ENCODE measurements at regions not wholly inside any gene's neighbourhood (a gene's known extent, or its start where the extent isn't known, plus 50 kb on each side); places are given as distances from the start of the nearest gene placed in this dataset.
"Not testable (repeated sequence)": the region's sequence is repeated elsewhere in the genome, so short reads cannot be mapped to it uniquely, and the experiment has no call there.

DNA sequence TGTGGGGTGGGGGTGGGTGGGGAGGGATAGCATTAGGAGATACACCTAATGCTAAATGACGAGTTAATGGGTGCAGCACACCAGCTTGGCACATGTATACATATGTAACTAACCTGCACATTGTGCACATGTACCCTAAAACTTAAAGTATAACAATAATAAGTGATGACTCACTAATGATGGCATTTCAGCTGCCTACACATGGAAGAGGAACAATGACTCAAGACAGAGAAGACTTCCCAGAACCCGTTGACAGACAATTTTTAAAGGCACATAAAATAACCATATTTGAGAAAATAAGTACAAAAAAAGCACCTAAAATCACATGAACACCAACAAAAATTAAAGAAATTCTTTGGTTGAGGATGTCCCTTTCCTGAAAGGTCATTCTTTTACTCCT, 107.3 kb downstream of the FANCF start:
- H3K36me3 Mint-ChIP-seq, H3K9me3 Mint-ChIP-seq, H3K27ac Mint-ChIP-seq, H3K4me3 Mint-ChIP-seq, H3K27me3 Mint-ChIP-seq, H3K4me1 Mint-ChIP-seq: not testable (repeated sequence)

DNA sequence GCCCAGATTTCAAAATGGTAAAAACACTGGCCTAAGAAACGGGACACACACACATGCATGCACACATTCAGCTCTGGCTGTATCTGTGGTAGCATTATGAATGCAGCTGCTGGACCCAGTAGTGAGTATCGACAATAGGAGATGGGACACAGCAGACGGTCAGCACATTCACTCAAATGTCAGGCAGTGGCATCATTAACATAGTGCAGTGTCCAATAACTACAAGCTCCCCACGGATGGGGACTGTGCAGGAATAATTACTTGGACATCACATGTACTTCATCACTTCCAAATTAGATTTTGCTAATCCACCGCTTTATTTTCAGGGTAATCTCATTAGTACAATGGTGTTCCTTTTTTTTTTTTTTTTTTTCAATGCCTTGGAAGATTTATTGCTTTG, 109.5 kb downstream of the FANCF start:
- no peaks in the 10 kb centered on the region for H3K36me3 Mint-ChIP-seq
- H3K27ac Mint-ChIP-seq, result no peak overlapping the region
- no peaks in the 10 kb centered on the region for H3K9me3 Mint-ChIP-seq
- H3K27me3 Mint-ChIP-seq, result peaks cover 14% of the 10 kb centered on the region
- no peak overlapping the region for H3K4me3 Mint-ChIP-seq
- H3K4me1 Mint-ChIP-seq, result no peaks in the 10 kb centered on the region

DNA sequence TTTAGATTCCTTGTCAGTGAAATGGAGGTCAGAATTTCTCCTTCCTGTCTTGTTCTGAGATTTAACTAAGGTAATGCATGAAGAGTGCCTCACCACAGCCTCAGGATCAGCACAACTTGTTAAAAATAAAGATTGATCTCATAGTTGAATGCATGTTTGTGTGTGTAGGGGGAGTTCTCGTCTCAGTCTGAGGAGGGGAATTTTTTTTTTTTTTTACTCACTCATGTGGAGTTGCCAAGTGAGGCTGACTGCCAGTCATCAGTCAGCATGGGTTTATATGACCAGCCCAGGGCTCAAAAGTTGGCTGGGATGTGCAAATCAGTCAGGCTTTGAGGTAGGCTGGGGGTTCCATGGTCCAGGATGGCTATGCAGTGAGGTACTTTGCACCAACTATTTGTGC, 113.2 kb downstream of the FANCF start:
- no peaks in the 10 kb centered on the region for H3K9me3 Mint-ChIP-seq
- H3K27me3 Mint-ChIP-seq, result peaks cover 20% of the 10 kb centered on the region
- no peak overlapping the region for H3K27ac Mint-ChIP-seq
- no peak overlapping the region for H3K4me3 Mint-ChIP-seq
- H3K4me1 Mint-ChIP-seq, result no peaks in the 10 kb centered on the region
- no peaks in the 10 kb centered on the region for H3K36me3 Mint-ChIP-seq

DNA sequence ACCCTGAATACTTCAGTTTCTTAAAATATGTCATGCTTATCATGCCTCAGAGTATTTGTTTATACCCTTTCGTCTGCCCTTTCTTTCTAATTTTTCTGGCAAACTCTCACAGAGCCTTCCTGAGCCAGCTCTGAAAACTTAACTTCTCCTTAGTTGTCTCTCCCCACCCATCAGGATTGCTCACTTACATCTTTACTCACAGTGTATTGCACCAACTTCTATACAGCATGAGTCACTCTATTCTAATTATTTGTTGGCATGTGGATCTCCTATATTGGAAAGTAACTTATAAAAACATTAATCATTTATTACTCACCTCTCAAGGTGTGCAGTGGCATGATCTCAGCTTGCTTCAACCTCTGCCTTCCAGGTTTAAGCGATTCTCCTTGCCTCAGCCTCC, 114.9 kb downstream of the FANCF start:
- Mint-ChIP-seq H3K27ac (no peak overlapping the region), H3K4me1 (no peaks in the 10 kb centered on the region), H3K4me3 (no peak overlapping the region), H3K36me3 (no peaks in the 10 kb centered on the region), H3K9me3 (no peaks in the 10 kb centered on the region), H3K27me3 (peaks cover 20% of the 10 kb centered on the region)

DNA sequence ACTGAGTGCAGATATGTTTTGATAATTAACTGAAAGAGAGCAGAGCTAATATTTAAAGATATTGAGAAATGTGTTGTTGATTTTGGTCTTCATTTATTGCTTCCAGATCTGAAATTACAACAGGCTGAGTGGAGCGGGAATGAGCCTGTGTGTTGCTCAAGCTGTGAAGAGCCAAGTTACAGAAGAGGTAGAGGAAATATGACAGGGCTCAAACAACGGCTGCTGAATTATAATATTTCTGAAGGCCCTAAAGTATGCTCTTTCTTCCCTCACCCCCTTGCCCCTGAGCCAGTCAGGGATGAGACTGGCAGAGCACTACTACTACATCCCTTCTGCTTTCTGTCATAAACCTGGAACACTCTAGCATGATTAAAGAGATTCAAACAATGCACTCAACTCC, 115.6 kb downstream of the FANCF start:
- Mint-ChIP-seq H3K4me3 (no peak overlapping the region), H3K27ac (no peak overlapping the region), H3K4me1 (no peaks in the 10 kb centered on the region), H3K36me3 (no peaks in the 10 kb centered on the region), H3K27me3 (peaks cover 20% of the 10 kb centered on the region), H3K9me3 (no peaks in the 10 kb centered on the region)

DNA sequence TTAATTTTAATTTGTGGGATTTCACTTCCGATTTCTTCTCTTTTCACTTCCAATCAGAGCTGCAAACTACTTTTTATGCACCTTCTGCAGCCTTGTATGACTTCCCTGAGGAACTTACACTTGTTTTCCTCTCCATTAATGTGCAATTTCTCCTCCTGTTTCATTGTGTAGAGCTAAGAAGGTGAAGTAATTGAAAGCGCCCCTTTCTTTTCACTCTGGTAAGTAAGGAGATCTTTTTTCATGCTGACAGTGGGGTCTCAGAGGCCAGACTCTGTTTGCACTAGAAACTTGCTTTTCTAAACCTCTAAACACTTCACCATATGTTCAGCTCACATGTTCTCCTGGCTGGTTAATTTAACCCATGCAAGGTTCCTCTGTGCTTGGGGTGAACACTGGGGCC, 117.0 kb downstream of the FANCF start:
- no peaks in the 10 kb centered on the region for H3K4me1 Mint-ChIP-seq
- H3K27ac Mint-ChIP-seq, result no peak overlapping the region
- no peaks in the 10 kb centered on the region for H3K9me3 Mint-ChIP-seq
- no peak overlapping the region for H3K4me3 Mint-ChIP-seq
- no peaks in the 10 kb centered on the region for H3K36me3 Mint-ChIP-seq
- peaks cover 14% of the 10 kb centered on the region for H3K27me3 Mint-ChIP-seq

DNA sequence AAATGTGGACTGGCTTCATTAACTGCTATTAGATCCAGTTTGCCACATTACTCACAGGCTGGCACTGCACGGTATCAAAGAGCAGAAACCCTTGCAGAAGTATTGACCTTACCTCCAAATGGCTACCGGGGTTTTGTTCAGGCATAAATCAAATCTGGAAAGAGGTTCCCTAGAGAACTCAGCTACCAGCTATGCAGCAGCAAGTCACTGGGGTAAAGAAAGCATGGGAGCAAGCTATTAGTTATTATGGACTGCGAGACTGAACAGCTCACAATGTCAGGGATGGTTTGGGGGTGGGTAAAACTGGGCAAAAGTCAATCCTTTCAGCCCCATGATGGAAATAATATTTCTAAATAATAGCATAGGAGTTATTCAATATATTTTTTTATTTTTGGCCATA, 128.1 kb downstream of the FANCF start:
- no peaks in the 10 kb centered on the region for H3K27me3 Mint-ChIP-seq
- H3K9me3 Mint-ChIP-seq, result no peaks in the 10 kb centered on the region
- no peak overlapping the region for H3K4me3 Mint-ChIP-seq
- no peak overlapping the region for H3K27ac Mint-ChIP-seq
- no peaks in the 10 kb centered on the region for H3K36me3 Mint-ChIP-seq
- no peaks in the 10 kb centered on the region for H3K4me1 Mint-ChIP-seq

DNA sequence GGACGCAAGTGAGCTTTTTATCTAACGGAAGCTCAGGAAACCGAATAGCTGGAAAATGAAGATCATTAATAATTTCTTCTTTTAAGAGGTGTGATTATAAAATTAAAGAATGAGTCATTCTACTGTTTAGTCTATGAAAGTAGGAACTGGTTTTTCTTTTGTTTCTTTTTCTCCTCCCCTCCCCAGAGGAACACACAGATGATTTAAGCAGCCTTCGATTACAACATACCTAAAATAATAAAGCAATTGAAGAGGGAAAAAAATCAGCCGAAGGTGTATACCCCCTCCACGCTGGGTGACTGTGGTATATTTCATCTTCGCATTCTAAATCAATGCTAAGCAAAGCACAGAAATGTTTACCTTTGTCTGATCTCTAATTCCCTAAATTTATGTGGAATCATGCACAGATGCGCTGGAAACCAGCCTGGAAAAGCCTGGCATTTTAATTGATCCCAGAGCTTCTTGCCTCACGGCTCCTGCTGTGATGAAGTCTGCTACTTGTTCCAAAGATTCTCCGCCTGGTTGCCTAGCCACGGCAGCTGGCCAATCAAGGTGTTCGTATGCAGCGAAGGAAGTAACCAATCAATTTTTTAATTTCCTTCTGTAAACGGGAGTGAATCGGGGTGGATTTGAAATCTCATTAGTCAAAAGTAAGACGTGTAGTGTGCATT, 133.9 kb downstream of the FANCF start:
- Mint-ChIP-seq H3K4me1 (no peaks in the 10 kb centered on the region), H3K9me3 (no peaks in the 10 kb centered on the region), H3K4me3 (no peak overlapping the region), H3K36me3 (no peaks in the 10 kb centered on the region), H3K27ac (no peak overlapping the region), H3K27me3 (peaks cover 7% of the 10 kb centered on the region)

DNA sequence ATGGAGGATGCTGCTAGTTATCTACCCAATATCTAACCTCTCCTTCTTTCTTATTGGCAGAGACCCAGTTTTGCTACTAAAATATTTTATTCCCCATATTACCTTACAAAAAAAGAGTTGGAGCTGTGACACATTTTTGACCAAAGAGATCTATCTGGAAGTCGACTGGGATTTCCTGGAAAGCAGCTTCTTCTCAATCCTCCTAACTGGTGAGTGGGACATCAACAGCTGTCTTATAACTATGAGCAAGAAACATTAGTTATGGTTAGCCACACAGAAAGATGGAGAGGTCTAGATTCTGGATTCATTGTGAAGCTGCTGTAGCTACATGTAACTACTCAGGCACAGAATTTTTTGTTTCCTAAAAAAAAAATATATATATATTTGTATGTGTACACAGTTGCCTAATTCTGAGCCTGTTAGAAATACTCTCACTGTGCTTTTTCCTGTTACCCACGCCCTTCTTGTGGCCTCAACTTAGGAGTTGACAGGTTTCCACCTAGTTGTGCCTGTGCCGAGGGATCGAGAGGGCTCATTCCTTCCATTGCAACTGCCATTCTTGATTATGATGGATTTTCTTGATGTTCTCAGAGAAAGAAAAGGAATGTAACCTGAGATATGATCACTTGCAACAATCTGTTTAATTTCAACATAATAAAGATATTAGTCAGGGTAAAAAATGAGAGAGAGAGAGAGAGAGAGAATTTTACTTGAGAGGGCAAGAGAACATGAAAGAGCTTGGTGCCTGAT, 142.0 kb downstream of the SLC17A6 start:
- H3K27me3 Mint-ChIP-seq, result peaks cover 13% of the 10 kb centered on the region
- H3K4me3 Mint-ChIP-seq, result no peak overlapping the region
- no peaks in the 10 kb centered on the region for H3K4me1 Mint-ChIP-seq
- H3K36me3 Mint-ChIP-seq, result no peaks in the 10 kb centered on the region
- H3K9me3 Mint-ChIP-seq, result no peaks in the 10 kb centered on the region
- no peak overlapping the region for H3K27ac Mint-ChIP-seq

DNA sequence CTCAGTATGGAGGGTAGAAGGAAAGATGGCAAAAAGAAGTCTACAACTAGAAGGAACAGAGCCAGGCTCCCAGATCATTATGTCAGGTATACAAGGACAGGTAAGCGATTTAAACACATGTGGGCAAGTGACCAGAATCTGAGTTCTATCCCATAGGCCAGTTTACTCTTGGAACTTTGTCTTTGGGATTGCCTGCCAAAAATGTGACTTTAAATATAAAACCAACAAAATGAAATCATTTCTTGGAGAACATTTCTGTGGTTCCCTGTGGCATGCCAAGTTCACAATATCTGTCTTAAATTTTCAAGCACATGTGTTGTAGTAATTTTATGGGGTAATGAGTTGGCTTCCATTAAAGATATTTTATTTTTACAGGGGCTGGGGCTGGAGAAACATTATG, 141.0 kb downstream of the SLC17A6 start:
- Mint-ChIP-seq H3K36me3 (no peaks in the 10 kb centered on the region), H3K9me3 (no peaks in the 10 kb centered on the region), H3K27me3 (peaks cover 14% of the 10 kb centered on the region), H3K4me1 (no peaks in the 10 kb centered on the region), H3K27ac (no peak overlapping the region), H3K4me3 (no peak overlapping the region)

DNA sequence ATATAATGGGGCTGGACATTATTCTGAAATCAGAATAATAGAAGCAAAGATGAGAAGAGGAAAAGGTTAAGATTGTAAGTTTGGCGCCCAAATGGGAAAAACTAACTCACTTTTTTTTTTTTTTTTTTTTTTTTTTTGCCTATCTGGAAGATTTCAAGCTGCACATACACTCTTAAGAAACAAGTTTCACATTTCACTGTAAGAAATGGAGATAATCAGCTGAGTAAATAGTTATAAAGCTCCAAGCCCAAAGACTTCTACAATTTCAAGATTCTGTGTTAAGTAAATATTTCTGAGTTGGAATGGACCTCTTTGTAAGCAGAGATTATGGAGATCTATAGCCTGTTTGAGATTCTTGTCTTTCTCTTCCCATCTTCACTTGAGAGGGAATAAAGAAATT, 140.0 kb downstream of the SLC17A6 start:
- Mint-ChIP-seq H3K27me3 (peaks cover 14% of the 10 kb centered on the region), H3K27ac (no peak overlapping the region), H3K4me1 (no peaks in the 10 kb centered on the region), H3K9me3 (no peaks in the 10 kb centered on the region), H3K36me3 (no peaks in the 10 kb centered on the region), H3K4me3 (no peak overlapping the region)

DNA sequence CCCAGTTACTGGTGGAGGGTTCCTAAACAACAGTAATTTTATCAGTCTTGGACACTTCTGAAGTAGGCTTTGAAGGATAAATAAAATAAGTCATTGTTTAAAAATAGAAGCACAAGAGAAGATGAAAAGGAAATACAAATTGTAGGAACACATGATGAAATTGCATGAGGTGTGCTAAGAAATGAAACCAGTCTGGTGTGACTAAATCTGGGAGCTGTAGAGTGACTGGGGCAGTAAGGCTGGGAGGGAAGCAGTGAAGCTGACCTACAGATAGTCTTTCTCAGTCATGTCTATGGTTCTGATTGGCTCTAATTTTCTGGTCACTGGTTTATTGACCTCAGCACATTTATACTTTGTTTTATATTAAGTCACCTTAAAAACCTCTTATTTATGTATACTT, 139.1 kb downstream of the SLC17A6 start:
- Mint-ChIP-seq H3K4me3 (no peak overlapping the region), H3K27ac (no peak overlapping the region)

DNA sequence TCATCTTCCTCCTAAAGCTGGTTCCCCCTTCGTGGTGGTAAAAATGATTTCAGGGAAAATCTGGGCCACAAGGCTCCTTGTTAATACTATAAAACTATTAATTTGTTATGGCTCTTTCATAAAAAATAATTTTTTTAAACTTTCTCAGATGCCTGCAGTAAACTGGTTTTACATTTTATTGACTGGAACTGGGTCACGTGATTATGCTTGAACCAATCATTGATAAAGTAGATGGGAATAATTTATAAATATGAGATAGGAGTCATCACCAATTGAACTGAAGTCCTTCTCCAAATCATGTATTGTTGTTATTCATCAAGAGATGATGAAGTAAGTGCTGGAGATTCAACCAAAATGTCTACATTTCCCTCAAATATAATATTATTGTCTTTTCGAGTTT, 138.4 kb downstream of the SLC17A6 start:
- H3K4me3 Mint-ChIP-seq, result no peak overlapping the region
- H3K9me3 Mint-ChIP-seq, result no peaks in the 10 kb centered on the region
- no peak overlapping the region for H3K27ac Mint-ChIP-seq
- H3K27me3 Mint-ChIP-seq, result peaks cover 14% of the 10 kb centered on the region
- no peaks in the 10 kb centered on the region for H3K36me3 Mint-ChIP-seq
- H3K4me1 Mint-ChIP-seq, result no peaks in the 10 kb centered on the region

More for the DNA sequence above, 139.1 kb downstream of the SLC17A6 start:
- H3K4me1 Mint-ChIP-seq, result no peaks in the 10 kb centered on the region
- no peaks in the 10 kb centered on the region for H3K36me3 Mint-ChIP-seq
- H3K27me3 Mint-ChIP-seq, result peaks cover 14% of the 10 kb centered on the region
- H3K9me3 Mint-ChIP-seq, result no peaks in the 10 kb centered on the region

DNA sequence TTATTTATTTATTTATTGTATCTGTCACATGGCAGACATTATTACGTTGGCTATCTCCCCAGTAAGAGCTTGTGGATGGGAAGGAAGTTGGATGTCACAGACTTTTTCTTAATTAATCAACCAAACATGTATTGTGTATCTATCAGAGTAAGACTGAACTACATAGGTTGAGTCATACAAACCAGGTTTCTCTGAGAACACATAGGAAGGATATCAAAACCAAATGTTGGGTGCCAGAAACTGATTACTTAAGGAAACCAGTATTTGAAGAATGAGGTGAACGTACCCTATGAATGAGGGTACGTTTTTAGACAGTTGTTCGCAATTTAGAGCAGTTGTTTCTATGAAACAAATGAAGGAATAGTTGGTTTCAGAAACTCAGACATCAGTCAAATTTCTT, 136.4 kb downstream of the SLC17A6 start:
- Mint-ChIP-seq H3K36me3 (no peaks in the 10 kb centered on the region), H3K9me3 (no peaks in the 10 kb centered on the region), H3K4me1 (no peaks in the 10 kb centered on the region), H3K27ac (no peak overlapping the region), H3K27me3 (peaks cover 9% of the 10 kb centered on the region), H3K4me3 (no peak overlapping the region)

DNA sequence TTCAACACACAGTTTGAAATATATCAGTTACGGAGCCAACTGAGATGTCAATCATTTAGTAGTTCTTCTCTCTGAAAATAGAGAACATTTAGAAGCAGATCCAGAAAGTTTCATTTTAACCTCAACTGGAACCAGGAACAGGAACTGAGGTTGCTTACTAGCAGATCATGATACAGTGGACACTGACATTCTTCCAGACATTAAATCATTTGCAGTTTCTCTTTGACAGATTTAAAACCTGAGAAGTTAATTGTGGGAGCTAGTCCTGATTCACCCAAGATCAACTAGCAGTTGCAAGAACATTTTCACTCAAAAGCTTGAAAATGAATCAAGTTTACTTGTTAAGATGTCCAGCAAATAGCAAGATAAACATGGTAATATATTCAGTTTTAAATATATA, 135.4 kb downstream of the SLC17A6 start:
- H3K9me3 Mint-ChIP-seq, result no peaks in the 10 kb centered on the region

DNA sequence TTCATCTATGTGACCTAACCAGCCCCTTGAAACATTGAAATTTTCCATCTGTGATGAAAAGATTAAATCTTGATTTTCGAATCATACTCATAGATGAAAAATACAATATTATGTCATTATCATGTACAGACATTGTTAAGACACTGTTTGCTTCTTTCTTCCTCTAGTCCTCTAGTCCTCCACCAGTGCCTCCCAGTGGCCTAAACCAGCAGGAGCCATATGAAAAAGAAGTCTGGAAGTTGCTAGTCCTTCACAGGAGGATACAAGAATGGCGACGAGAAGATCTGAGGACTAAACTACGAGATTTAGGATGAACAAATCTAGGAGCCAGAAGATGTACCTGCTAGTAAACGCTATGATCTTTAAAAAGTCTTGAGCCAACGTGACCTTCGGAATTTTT, 134.1 kb downstream of the SLC17A6 start:
- H3K4me1 Mint-ChIP-seq, result no peaks in the 10 kb centered on the region
- no peaks in the 10 kb centered on the region for H3K9me3 Mint-ChIP-seq
- H3K27me3 Mint-ChIP-seq, result peaks cover 10% of the 10 kb centered on the region
- H3K36me3 Mint-ChIP-seq, result no peaks in the 10 kb centered on the region
- H3K27ac Mint-ChIP-seq, result no peak overlapping the region
- H3K4me3 Mint-ChIP-seq, result no peak overlapping the region

More for the DNA sequence above, 135.4 kb downstream of the SLC17A6 start:
- H3K36me3 Mint-ChIP-seq, result no peaks in the 10 kb centered on the region
- H3K27ac Mint-ChIP-seq, result no peak overlapping the region
- H3K27me3 Mint-ChIP-seq, result peaks cover 9% of the 10 kb centered on the region
- no peaks in the 10 kb centered on the region for H3K4me1 Mint-ChIP-seq
- H3K4me3 Mint-ChIP-seq, result no peak overlapping the region

DNA sequence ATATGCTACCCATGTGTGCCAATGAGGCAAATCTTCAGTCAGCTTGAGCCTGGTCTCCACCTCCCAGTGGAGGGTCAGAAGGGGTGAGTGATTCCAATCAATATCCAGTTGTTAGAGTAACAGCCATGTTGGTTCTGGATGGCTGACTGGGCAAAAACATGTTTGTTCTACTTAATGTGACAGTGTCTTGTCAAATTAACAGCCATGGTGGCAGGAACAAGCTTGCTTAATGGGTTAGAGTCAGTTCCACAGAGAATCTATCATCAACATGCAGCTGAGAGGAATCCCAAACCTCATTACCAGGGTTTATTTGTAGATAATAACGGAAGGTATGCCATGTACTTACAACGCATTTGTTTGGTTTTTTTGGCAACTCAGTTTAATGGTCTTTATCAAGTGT, 133.2 kb downstream of the SLC17A6 start:
- Mint-ChIP-seq H3K27me3 (peaks cover 10% of the 10 kb centered on the region), H3K4me3 (no peak overlapping the region), H3K27ac (no peak overlapping the region), H3K36me3 (no peaks in the 10 kb centered on the region), H3K9me3 (no peaks in the 10 kb centered on the region), H3K4me1 (no peaks in the 10 kb centered on the region)

Data from activated naive CD4-positive, alpha-beta T cell treated with anti-CD3 and anti-CD28 coated beads, Interleukin-2, amount 50 U/mL, for 24 hours (primary cell).